Esophagus muscularis mucosa (tissue), 4 donors: ENCODE measurements at regions not wholly inside any gene's neighbourhood (a gene's known extent, or its start where the extent isn't known, plus 50 kb on each side); places are given as distances from the start of the nearest gene placed in this dataset.

ENCODE experiments used
- DNase-seq: peaks from one replicate; pipeline ENCODE4 v3.0.0-alpha.2; 2017; ENCODE audit errors: extremely low spot score
- H3K27ac ChIP-seq, 4 donors: fragments of 200-600 bp; sonication (generic); replicated peaks in 1 of 4; 1 replicate in 3 of 4; 2 replicates in 1 of 4; pipeline ENCODE4 v1.5.1; 2016 to 2019; ENCODE audit warnings: mild to moderate bottlenecking in 1 of 4
- H3K27me3 ChIP-seq, 4 donors: fragments of 200-600 bp; sonication (generic); one replicate each; pipeline versions ENCODE4 v1.5.1 to v1.6.0; 2016 to 2019
- H3K36me3 ChIP-seq, 4 donors: fragments of 200-600 bp; sonication (generic); one replicate each; pipeline ENCODE4 v1.5.1; 2016 to 2019
- H3K4me1 ChIP-seq, 4 donors: fragments of 200-600 bp; sonication (generic); one replicate each; pipeline ENCODE4 v1.5.1; 2016 to 2019
- H3K4me3 ChIP-seq, 4 donors: fragments of 200-600 bp; sonication (generic); 1 replicate in 2 of 4; 2 replicates in 2 of 4; pipeline ENCODE4 v1.5.1; 2016 to 2019; ENCODE audit warnings: mild to moderate bottlenecking in 4 of 4, moderate library complexity in 1 of 4
- H3K9me3 ChIP-seq, 4 donors: fragments of 200-600 bp; sonication (generic); 1 replicate in 3 of 4; 2 replicates in 1 of 4; pipeline ENCODE4 v1.5.1; 2016 to 2019
- EP300 ChIP-seq: sonication (generic); formaldehyde crosslinking; IDR thresholded peaks from one replicate; pipeline ENCODE4 v1.6.1; 2017; ENCODE audit warnings: antibody characterized with exemption
- POLR2A ChIP-seq: fragments of 450-650 bp; IDR thresholded peaks from one replicate; pipeline ENCODE4 v1.6.1; 2017; ENCODE audit warnings: antibody characterized with exemption, moderate library complexity, mild to moderate bottlenecking, low read depth
- POLR2AphosphoS5 ChIP-seq, 2 donors: sonication (generic); formaldehyde crosslinking; IDR thresholded peaks; one replicate each; pipeline ENCODE4 v1.6.1; 2017; ENCODE audit warnings: antibody characterized with exemption in 2 of 2
- WGBS: methylation state at CpG from one replicate; pipeline ENCODE4 v1.1.5; 2018; 5-methylcytosine and 5-hydroxymethylcytosine counted together
- intact Hi-C: fragments of 100-400 bp; cut with DNase I; formaldehyde crosslinking; loops from one replicate; pipeline ENCODE4 v1.15.1; 2023
- TF ChIP-seq, protein P1 (sequence below), 3 experiments: fragments of 200-600 bp in 2 of 3; fragments of 450-650 bp in 1 of 3; sonication (generic) in 2 of 3; IDR thresholded peaks; one replicate each; pipeline ENCODE4 v1.5.1; 2017 to 2019; ENCODE audit warnings: antibody characterized with exemption in 3 of 3, mild to moderate bottlenecking in 2 of 3, moderate library complexity in 1 of 3

DNA sequence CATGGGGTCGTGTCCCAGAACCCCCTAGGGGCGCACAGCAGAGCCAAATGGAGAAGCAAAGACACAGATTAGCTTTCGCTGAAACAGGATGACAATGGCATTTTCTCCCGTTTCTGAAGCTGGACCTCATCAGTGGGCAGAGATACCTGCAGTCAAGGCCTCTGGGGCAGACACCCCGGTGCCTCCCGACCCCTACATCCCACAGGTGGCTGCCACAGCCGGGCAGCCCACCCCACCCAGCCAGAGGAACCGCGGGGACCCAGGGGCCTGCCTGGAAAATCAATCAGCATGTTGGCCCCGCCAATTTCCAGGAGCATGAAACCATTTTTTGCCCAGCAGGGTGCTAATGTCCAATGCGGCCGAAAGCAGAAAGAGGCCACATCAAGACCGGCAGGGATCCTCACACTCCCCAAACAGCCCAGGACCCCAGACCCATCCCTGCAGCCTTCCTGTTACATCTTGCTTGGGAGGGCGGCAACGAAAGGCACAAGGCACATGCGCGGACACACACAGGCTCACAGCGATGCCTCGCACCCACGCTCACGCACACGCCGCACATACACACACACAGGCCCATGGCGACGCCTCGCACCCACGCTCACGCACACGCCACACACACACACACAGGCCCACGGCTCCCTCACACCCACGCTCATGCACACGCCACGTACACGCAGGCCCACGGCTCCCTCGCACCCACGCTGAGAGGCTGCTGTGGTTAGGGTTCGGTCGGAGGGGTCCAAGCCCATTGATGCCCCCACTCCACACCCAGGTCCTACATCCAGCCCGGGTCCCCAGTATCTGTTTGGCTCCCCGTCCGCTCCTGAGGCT is 130.6 kb upstream of the NKX1-1 start:
- intact Hi-C loops, result no loop called here
- WGBS, result 91% methylated on average over 37 of the region's 42 CpGs
- TF ChIP-seq POLR2A, result no peak
- TF ChIP-seq, protein P1, sequence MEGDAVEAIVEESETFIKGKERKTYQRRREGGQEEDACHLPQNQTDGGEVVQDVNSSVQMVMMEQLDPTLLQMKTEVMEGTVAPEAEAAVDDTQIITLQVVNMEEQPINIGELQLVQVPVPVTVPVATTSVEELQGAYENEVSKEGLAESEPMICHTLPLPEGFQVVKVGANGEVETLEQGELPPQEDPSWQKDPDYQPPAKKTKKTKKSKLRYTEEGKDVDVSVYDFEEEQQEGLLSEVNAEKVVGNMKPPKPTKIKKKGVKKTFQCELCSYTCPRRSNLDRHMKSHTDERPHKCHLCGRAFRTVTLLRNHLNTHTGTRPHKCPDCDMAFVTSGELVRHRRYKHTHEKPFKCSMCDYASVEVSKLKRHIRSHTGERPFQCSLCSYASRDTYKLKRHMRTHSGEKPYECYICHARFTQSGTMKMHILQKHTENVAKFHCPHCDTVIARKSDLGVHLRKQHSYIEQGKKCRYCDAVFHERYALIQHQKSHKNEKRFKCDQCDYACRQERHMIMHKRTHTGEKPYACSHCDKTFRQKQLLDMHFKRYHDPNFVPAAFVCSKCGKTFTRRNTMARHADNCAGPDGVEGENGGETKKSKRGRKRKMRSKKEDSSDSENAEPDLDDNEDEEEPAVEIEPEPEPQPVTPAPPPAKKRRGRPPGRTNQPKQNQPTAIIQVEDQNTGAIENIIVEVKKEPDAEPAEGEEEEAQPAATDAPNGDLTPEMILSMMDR (IDR thresholded peaks at IDR 0.05), result no peak
- no peak for TF ChIP-seq EP300
- TF ChIP-seq POLR2AphosphoS5 (IDR thresholded peaks at IDR 0.05), result no peak
- Histone ChIP-seq H3K9me3 (no peaks in the 10 kb centered on the region), H3K4me1 (peaks cover 0 to 11% (median 7%) of the 10 kb centered on the region in 4 donors), H3K27me3 (peaks cover 0 to 90% (median 6%) of the 10 kb centered on the region in 4 donors), H3K27ac (no peak overlapping the region), H3K36me3 (no peaks in the 10 kb centered on the region), H3K4me3 (no peak overlapping the region)
- no peak for DNase-seq

DNA sequence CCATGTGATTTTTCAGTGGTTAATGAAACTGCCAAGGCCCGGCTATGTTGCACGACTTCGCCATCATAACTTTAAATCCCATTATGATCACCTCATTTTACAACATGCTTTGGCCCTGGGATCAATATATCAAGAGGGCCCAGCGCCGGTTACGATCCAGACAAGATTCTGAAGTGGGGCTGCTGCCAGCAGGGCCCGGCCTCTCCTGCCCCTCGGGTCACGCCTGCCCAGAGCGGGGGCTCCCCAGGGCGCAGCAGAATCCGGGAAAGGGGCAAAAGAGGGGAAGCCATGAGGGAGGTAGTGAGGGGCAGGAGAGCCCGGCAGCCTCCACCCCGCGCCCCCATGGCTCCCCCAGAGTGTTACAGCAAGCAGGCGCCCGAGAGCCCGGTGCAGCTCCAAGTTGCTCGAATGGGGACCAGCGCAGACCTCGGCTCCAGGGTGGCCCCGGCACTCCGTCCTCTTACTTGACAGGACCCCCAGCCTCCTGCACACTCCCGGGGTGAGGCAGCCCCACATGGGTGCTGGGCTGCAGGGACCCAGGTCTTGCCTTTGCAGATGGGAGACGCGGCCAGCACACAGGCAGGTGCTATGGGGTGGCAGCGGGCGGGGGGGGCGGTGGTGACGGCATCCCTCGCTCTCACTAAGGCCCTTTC is 129.8 kb upstream of the NKX1-1 start:
- H3K4me3 ChIP-seq, result no peak overlapping the region
- no peak overlapping the region for H3K27ac ChIP-seq
- TF ChIP-seq EP300 (no peak), POLR2A (no peak), POLR2AphosphoS5 (IDR thresholded peaks at IDR 0.05) (no peak)
- TF ChIP-seq, protein P1 (IDR thresholded peaks at IDR 0.05), result no peak
- no peaks in the 10 kb centered on the region for H3K36me3 ChIP-seq
- peaks cover 0 to 92% (median 6%) of the 10 kb centered on the region in 4 donors for H3K27me3 ChIP-seq
- intact Hi-C loops, result no loop called here
- WGBS, result 93% methylated on average over 16 of the region's 31 CpGs
- DNase-seq, result no peak
- H3K9me3 ChIP-seq, result no peaks in the 10 kb centered on the region
- peaks cover 0 to 11% (median 7%) of the 10 kb centered on the region in 4 donors for H3K4me1 ChIP-seq

DNA sequence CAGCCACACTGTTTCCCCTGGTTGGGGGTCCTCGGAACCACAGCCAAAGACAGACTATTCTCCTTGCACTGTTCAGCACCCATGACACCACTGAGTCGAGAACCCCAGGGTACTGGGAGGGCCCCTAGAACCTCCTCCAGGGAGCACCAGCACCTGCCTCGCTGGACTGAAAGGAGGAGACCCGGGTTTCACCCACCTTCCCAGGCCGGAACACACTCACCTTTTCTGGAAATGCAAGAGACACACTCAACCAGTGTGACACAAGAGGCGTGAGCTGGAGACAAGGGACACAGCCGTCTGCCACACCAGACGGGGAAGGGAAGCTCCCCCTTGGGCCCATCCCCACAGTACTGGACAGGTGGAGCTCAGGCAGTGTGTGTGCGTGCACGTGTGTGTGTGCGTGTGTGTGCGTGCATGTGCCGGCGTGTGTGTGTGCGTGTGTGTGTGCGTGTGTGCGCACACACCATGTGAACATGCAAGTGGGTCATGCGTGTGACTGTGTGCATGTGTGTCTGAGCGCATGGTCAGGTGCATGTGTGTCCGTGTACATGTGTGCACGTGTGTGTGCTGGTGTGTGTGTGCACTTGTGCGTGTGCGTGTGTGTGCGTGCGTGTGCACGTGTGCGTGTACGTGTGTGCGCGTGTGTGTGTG is 128.8 kb upstream of the NKX1-1 start:
- no peak for DNase-seq
- Histone ChIP-seq H3K36me3 (no peaks in the 10 kb centered on the region), H3K27ac (no peak overlapping the region), H3K4me3 (no peak overlapping the region), H3K27me3 (peaks cover 0 to 93% (median 6%) of the 10 kb centered on the region in 4 donors), H3K9me3 (no peaks in the 10 kb centered on the region), H3K4me1 (peaks cover 0 to 11% (median 7%) of the 10 kb centered on the region in 4 donors)
- intact Hi-C loops, result no loop called here
- 92% methylated on average over 30 of the region's 30 CpGs for WGBS
- TF ChIP-seq EP300, result no peak
- TF ChIP-seq POLR2AphosphoS5 (IDR thresholded peaks at IDR 0.05), result no peak
- no peak for TF ChIP-seq POLR2A
- TF ChIP-seq, protein P1 (IDR thresholded peaks at IDR 0.05), result no peak

DNA sequence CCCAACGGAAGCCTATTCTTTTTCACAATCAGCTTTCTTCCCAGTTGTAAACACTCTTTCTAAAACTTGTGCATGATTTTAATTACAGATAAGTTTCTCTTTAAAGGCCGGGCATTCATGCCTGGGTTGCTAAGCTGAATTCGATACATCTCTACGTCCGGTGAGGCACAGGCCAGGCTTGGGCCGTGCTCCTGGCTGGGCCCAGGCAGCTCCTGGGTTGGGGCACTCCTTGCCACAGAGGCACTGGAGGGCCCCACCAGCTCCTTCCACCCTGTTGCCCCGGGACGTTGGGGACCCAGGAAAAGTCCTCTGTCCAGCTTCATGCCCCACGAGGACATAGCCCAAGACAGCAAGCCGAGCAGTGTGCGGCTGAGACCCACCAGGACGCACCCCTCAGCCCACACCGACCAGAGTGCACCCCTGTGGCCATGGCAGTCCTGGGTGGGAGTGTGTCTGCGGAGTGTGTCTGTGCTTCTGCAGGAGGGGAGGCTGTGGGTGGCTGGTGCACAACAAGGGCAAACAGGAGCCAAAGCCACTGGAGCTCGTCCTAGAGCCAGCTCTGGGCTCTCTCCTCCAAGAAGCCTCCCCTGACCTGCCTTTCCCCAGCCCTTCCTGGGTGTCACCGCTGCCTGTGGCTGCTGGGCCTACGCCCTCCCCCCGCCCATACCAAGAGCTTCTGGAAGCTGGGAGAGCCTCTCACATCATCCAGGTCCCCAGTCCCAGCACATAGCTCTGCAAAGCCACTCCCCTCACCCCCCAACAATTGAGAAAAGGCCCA is 128.0 kb upstream of the NKX1-1 start:
- WGBS, result 41% methylated on average over 6 of the region's 18 CpGs
- Histone ChIP-seq H3K4me3 (no peak overlapping the region), H3K27ac (no peak overlapping the region), H3K9me3 (no peaks in the 10 kb centered on the region), H3K36me3 (no peaks in the 10 kb centered on the region), H3K27me3 (peaks cover 0 to 93% (median 6%) of the 10 kb centered on the region in 4 donors), H3K4me1 (peaks cover 0 to 11% (median 7%) of the 10 kb centered on the region in 4 donors)
- no peak for DNase-seq
- intact Hi-C loops, result no loop called here
- TF ChIP-seq EP300 (no peak), POLR2A (no peak), POLR2AphosphoS5 (IDR thresholded peaks at IDR 0.05) (no peak)
- TF ChIP-seq, protein P1 (IDR thresholded peaks at IDR 0.05), result no peak
